ENCODE measurements at regions not wholly inside any gene's neighbourhood (a gene's known extent, or its start where the extent isn't known, plus 50 kb on each side); places are given as distances from the start of the nearest gene placed in this dataset.

- H3K4me3 ChIP-seq (ENCODE audit: low read depth, low read length): no peak overlapping the region
- TF ChIP-seq CTCF (IDR thresholded peaks at IDR 0.05; ENCODE audit: insufficient read depth, low read length, severe bottlenecking): no peak
- H3K36me3 ChIP-seq (ENCODE audit: control insufficient read depth, insufficient read depth, low read length): no peaks in the 10 kb centered on the region
- no peak for FAIRE-seq
- DNase-seq (ENCODE audit: low read depth): no peak
- peaks cover 1% of the 10 kb centered on the region for H3K27me3 ChIP-seq (ENCODE audit: control insufficient read depth, insufficient read depth, low read length)
Measured at GRCh38 chr1:68330391-68330790, 98.1 kb upstream of the WLS start.

DNA sequence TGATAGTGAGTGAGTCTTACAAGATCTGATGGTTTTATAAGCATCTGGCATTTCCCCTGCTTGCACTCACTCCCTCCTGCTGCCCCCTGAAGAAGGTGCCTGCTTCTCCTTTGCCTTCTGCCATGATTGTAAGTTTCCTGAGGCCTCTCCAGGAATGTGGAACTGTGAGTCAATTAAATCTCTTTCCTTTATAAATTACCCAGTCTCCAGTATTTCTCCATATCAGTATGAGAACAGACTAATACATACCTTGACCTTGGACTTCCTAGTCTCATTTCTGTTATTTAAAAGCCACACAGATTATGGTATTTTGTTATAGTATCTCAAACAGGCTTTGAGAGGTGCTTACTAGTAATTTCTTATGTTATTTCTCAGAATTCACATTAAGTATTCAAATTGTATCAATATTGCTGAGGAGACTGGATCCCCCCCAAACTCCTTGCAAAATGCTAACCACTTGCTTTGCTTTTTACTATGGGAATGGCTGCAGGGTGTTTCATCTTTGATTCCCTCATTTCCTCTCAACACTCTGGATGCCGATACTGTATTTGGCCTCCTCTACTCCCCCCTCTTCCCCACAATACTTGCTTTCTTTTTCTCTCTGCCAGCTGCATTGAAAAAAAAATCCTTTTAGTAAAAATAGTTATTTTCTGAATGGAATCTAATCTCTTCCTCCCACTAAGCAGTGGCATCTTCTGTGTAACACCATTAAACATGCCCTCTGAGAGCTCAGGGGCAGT lies 96.9 kb upstream of the WLS start:
- DNase-seq (ENCODE audit: low read depth) (no peak), FAIRE-seq (no peak)
- TF ChIP-seq CTCF (IDR thresholded peaks at IDR 0.05; ENCODE audit: insufficient read depth, low read length, severe bottlenecking): no peak
- H3K27me3 ChIP-seq (ENCODE audit: control insufficient read depth, insufficient read depth, low read length): peaks cover 1% of the 10 kb centered on the region
- no peaks in the 10 kb centered on the region for H3K36me3 ChIP-seq (ENCODE audit: control insufficient read depth, insufficient read depth, low read length)
- no peak overlapping the region for H3K4me3 ChIP-seq (ENCODE audit: low read depth, low read length)

DNA sequence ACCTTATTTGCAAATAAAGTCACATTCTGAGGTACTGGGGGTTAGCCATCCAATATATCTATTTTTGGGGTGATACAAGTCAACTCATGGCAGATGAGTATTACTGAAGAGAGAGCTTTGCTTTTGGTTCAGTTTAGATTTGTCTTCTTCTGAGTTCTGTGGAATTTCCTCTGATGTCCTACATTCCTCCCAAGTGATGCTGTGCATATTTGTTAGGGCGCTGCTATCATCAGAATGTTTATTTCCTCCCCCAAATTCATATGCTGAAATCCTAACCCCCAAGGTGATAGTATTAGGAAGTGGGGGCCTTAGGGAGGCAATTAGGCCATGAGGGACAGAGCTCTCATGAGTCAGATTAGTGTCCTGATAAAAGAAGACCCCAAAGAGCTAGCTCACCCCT lies 96.2 kb upstream of the WLS start:
- no peak for FAIRE-seq
- Histone ChIP-seq H3K36me3 (ENCODE audit: control insufficient read depth, insufficient read depth, low read length) (no peaks in the 10 kb centered on the region), H3K4me3 (ENCODE audit: low read depth, low read length) (no peak overlapping the region), H3K27me3 (ENCODE audit: control insufficient read depth, insufficient read depth, low read length) (peaks cover 1% of the 10 kb centered on the region)
- no peak for TF ChIP-seq CTCF (IDR thresholded peaks at IDR 0.05; ENCODE audit: insufficient read depth, low read length, severe bottlenecking)
- DNase-seq (ENCODE audit: low read depth): no peak

DNA sequence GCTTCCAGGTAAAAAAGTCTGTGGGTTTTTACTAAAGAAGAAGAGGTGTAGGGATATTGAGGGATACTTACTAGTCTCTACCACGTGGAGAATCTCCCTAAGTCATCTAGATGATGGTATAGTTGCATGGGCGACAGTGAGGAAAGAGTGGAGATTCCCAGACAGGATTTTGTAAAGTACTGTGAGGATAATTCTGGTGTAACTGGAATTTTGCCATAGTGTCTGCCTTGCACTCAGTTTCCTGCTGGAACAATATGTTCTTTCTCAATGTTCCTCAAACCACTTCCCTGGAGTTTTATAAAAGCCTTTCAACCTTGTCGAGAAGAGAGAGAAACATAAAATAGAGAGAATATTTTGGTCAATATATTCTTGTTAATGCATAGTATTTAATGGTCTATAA lies 95.1 kb upstream of the WLS start:
- DNase-seq (ENCODE audit: low read depth) (no peak), FAIRE-seq (no peak)
- TF ChIP-seq CTCF (IDR thresholded peaks at IDR 0.05; ENCODE audit: insufficient read depth, low read length, severe bottlenecking): no peak

DNA sequence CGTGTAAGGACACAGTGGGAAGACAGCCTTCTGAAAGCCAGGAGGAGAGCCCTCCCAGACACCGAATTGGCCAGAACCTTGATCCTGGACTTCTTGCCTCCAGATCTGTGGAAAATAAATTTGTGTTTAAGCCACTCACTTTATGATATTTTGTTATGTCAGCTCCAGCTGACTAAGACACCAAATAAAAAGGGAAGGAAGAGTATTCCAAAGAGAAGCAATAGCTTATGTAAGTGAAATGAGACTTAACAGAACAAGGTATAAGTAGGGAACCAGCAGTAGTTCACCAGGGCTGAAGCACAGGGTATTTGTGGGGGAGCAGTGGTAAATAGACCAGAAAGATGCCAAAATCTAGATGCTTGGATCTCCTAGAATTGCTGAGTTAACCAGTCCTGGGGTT lies 94.2 kb upstream of the WLS start:
- FAIRE-seq: no peak
- Histone ChIP-seq H3K4me3 (ENCODE audit: low read depth, low read length) (no peak overlapping the region), H3K27me3 (ENCODE audit: control insufficient read depth, insufficient read depth, low read length) (peaks cover 1% of the 10 kb centered on the region), H3K36me3 (ENCODE audit: control insufficient read depth, insufficient read depth, low read length) (no peaks in the 10 kb centered on the region)
- no peak for DNase-seq (ENCODE audit: low read depth)
- TF ChIP-seq CTCF (IDR thresholded peaks at IDR 0.05; ENCODE audit: insufficient read depth, low read length, severe bottlenecking): no peak

More for the DNA sequence above, 95.1 kb upstream of the WLS start:
- Histone ChIP-seq H3K36me3 (ENCODE audit: control insufficient read depth, insufficient read depth, low read length) (no peaks in the 10 kb centered on the region), H3K27me3 (ENCODE audit: control insufficient read depth, insufficient read depth, low read length) (peaks cover 1% of the 10 kb centered on the region), H3K4me3 (ENCODE audit: low read depth, low read length) (no peak overlapping the region)

- no peak for TF ChIP-seq CTCF (IDR thresholded peaks at IDR 0.05; ENCODE audit: insufficient read depth, low read length, severe bottlenecking)
- FAIRE-seq: no peak
- H3K27me3 ChIP-seq (ENCODE audit: control insufficient read depth, insufficient read depth, low read length): no peaks in the 10 kb centered on the region
Measured at GRCh38 chr1:68324316-68324715, 92.0 kb upstream of the WLS start.

More at GRCh38 chr1:68324316-68324715, 92.0 kb upstream of the WLS start:
- no peak for DNase-seq (ENCODE audit: low read depth)
- H3K4me3 ChIP-seq (ENCODE audit: low read depth, low read length): no peak overlapping the region
- no peaks in the 10 kb centered on the region for H3K36me3 ChIP-seq (ENCODE audit: control insufficient read depth, insufficient read depth, low read length)
